DMS153 treated with DMSO at 0.1 percent for 48 hours (cell line): ENCODE measurements at regions not wholly inside any gene's neighbourhood (a gene's known extent, or its start where the extent isn't known, plus 50 kb on each side); places are given as distances from the start of the nearest gene placed in this dataset.

Source experiments
- DNase-seq: peaks from one replicate; lab custom pipeline; 2025; ENCODE audit not compliant: unreplicated experiment; lab: John Stamatoyannopoulos, UW

- DNase-seq: no peak
These were observed 68.1 kb downstream of the MTERF1 start for GRCh38 chr7:91812388-91812787.

- DNase-seq: no peak
These were observed 66.3 kb downstream of the MTERF1 start for GRCh38 chr7:91814189-91814588.
